ENCODE measurements at regions not wholly inside any gene's neighbourhood (a gene's known extent, or its start where the extent isn't known, plus 50 kb on each side); places are given as distances from the start of the nearest gene placed in this dataset.

DNA sequence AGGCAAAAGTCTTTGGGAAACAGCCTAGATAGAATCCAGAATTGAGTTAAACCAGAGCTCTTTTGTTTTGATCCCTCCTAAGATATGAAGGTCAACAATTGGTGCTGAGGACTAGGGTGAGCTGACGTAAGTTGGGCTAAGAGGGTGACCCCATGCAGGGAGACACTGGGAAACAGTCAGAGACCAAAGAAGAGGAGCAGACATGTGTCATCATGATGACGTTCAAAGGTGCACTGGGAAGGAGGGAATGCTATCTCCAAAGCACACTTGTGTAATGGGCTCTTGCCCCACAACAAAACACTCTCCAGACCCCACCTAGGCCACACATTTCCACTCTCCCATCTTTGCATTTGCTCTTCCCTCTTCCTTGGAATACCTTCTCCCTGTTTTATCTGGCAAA lies 481.4 kb downstream of the COG6 start:
- DNase-seq (ENCODE audit: low read depth in 2 of 2, low spot score in 1 of 2) = no peak

DNA sequence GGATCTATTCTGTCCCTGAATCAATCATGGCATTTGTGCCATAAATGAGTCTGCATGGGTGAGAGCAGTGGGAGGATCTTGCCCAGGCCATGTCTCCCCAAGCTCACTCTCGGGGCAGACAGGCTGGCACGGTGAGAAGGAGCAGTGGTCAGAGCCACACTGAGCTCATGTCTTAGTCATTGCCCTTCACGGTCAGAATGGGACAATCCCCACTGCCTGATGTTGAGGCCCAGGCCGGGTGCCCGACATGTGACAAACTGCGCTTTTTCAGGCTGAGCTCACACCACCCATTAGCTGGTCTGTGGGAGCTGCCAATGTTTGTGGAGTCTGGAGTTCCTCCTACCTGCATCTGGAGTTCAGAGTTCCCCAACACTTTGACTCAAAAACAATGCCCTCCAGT lies 481.9 kb downstream of the COG6 start:
- DNase-seq (ENCODE audit: low read depth in 2 of 2, low spot score in 1 of 2) = no peak

DNA sequence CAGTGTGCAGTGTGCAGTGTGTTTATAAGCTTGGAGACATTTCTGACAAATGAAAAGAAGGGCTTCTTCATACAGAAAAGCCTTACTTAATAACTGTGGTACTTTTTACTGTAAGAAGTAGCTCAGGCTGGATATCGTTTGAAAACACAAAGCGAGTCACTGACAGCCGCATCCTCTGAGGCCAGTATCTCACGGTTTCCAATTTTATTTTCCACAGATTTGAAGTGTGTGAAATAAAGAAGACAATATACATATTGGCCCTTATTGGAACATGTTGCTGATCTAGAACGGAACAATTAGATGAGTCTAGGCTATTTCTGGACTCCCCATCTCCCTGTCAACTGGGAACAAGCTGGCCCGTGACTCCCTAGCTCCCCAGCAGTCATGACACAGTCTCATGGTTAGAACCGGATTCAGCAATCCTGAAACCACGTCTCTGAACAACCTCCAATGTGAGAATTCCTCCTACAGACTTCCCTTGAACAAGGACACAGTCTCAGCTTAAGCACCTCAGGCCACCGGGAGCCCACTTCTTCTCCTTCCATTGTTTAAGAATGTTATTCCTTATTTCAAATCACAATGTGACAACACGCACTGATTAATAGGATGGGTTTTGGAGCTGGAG lies 484.5 kb downstream of the COG6 start:
- DNase-seq (ENCODE audit: low read depth in 2 of 2, low spot score in 1 of 2) = no peak

DNA sequence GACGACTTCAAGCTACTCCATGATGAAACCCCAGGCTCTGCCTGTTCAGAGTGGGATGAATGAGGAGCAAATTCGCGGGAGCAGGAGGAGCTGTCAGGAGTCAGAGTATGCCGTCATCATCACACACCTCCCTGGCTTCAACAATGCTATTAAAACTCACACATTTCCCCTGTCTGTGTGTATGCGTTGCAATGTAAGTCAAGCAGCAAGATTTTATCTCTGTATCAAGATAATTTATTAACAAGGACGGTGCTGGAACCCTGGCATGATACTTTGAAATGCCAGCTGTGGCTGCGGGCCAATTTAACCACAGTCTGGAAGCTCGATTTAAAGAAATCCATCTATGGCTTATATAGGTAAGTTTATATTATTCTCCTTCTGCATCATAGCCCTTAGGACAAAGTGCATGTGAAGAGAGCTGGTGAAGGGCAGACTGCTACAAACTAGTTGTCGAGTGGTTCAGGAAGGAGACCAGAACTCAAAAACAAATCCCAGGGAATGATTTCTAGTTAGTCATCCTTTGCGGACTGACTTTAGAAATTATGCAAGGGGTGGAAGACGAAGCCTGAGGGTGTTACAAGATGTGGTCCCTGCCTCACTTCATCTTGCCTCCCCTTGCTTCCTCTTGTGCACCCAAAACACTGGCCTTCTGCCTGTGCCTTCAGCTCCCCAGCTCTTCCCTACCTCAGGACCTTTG lies 486.5 kb downstream of the COG6 start:
- no peak for DNase-seq (ENCODE audit: low read depth in 2 of 2, low spot score in 1 of 2)

DNA sequence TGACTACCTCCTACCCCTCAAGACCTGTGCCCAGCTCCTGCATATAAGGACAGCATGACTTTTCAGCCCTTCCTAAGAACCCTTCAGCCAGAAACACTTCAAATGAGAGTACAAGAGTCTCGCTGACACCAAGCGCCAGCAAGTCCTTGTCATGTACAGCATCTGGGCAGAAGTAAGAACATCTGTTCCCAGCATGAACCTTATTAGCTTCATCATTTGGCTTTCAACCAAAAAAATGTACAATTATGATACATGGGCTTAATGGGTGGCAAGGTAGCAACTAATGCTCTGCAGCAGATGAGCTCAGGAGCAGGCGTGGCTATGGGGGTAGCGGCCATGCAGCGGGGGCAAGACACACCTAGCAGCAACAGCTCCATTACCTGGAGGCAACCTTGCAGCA lies 487.6 kb downstream of the COG6 start:
- no peak for DNase-seq (ENCODE audit: low read depth in 2 of 2, low spot score in 1 of 2)

DNA sequence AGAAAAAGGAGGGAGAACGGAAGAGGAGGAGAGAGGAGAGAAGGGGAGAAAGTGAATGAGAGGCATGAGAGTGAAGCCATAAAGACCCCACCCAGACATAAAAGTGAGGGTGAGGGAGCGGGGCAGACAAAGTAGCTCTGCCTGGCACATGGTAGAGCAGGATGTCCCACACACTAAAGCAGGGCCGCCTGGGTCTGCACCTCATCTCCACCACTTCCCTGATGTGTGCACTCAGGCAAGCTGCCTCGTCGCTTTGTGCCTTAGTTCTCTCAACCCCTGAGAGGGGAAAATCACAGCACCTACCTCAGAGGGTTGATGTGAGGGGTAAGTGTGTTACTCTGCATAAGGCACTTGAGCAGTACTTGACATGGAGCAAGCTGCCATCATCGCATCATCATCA lies 488.1 kb downstream of the COG6 start:
- no peak for DNase-seq (ENCODE audit: low read depth in 2 of 2, low spot score in 1 of 2)

DNA sequence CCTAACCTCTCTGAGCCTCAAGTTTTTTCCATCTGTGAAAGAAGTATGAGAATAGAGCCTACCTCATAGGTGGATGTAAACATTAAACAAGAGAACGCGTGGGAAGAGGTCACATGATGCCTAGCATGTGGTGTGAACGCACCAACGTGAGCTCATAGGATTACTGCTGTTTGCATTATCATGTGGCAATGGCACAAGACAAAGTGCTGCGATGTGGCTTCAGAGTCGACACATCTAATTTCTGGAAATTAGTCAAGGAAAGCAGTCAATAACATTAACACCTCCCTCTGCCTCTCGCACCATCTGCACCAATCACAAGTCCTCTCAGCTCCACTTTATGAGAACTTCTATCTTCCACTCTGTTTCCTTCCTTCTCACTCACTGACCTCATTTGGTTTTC lies 489.7 kb downstream of the COG6 start:
- DNase-seq (ENCODE audit: low read depth in 2 of 2, low spot score in 1 of 2) = no peak

DNA sequence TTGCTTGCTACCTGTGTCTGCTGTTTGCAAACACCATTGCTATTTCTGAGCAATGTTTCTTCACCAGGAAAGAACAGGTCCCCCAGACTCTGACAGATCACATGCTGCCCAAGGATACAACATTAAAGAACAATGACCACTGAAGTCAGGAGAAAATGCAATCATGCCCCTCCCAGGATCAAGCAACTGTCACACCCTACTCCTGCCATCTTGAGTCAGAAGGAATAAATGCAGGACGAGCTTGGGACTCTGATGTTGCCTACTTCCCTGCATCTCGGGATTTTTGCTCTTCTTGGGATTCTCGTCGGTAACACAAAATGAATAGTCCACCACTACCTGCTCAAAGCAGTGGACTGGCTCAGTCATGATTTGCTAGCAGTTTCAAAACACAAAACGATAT lies 490.6 kb downstream of the COG6 start:
- DNase-seq (ENCODE audit: low read depth in 2 of 2, low spot score in 1 of 2) = no peak

DNA sequence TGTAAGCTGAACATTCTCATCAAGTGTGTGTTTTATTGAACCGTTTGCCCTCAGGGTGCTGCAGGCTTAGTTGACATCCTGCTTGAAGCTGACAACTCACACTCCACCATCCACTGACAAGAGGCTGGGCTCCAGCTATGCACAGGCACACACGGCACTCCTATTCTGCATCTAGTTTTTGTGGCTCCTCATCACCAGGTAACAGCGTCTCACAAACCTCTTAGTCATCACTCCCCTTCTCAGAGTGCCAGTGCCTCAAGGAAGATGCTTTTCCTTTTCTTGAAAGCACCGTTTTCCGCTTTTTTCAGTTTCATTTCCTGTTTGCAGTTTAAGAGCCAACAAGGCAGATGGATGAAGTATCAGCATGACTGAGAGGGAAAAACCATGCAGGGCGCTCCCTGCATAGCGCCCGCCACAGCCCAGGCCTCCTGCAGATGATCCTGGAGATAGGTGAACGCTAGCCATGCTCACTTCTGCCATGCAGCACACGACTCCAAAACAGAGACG lies 491.2 kb downstream of the COG6 start:
- DNase-seq (ENCODE audit: low read depth in 2 of 2, low spot score in 1 of 2) = no peak

DNA sequence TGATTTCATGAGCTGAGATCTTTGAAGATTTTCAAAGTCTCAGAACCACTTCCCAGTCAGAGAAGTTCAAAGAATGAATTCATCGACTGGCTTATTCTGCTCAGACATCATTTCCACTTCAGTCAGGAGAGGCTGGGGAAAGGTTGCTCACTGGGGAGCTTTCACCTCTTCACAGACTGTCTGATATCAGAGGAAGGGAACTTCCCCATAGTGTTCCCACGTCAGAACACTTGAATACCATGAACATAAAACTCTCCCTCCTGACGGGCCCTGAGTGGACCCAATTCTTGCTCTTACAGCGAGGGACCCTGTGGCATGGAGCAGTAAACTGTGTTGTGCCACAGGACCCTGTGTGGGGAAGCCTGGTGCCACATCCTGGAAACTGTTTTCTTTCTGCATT lies 492.6 kb downstream of the COG6 start:
- DNase-seq (ENCODE audit: low read depth in 2 of 2, low spot score in 1 of 2) = no peak

DNA sequence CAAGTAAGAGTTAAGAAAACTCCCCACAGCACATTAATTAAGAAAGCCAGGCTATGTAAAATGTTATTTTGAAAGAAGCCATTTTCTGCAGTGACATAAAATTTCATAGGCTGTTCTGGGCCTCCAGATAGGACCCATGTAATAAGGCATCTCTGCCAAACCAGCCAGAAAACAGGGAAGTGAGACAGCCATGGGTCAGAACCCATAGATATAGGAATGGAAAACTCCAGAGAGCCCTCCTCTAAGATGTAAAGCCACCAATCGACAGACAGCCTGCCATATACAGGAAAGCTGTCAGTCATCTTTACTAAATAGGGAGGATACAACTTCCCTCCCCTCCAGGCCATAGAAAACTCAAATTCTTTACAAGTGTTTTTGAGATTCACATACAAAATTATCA lies 493.3 kb downstream of the COG6 start:
- DNase-seq (ENCODE audit: low read depth in 2 of 2, low spot score in 1 of 2) = no peak

DNA sequence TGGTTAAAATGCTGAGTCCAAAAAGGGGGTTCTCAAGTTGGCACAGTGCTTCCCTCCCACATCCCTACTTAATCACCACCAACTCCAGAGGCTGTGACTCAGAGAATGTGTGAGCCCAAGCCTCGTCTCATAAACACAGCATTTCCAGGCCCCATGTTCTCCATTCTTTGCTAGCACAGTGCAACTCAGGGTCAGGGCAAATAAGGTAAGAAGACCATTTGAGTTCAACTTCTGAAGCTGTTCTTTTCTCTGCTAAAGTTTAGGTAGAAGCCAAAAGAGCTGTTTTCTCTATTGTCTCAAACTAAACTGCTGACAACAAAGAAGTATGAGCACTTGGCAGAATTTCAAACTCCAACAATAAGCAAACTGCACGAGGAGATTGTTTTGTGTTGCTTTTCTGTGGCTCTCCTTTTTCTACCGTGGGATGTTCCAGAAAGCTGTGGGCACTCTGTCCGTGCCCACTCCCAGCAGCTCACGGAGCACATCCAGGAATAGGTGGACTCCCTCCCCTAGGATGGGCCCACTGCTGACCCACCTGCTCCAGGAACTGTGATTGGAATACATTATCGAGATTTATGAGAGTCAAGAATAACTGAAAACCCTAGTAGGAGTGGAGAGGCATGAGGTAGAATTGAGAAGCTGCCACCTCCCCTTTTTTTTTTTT lies 494.3 kb downstream of the COG6 start:
- DNase-seq (ENCODE audit: low read depth in 2 of 2, low spot score in 1 of 2) = no peak

DNA sequence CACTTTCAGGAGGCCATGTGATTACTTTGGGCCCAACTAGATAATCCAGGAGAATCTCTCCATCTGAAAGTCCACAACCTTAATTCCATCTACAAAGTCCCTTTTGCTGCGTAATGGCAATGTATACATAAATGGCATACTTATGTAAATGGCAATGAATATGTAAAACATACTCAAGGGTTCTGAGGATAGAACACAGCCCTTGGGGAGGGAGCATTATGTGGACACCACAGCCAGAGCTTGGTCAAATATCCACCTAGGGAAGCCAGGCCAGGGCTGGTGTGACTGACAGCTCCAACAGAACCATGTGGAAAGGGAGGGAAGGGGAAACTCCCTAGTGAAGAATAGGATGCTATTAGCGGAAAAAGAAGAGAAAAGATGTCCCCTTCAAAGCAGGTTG lies 496.2 kb downstream of the COG6 start:
- DNase-seq (ENCODE audit: low read depth in 2 of 2, low spot score in 1 of 2) = no peak

DNA sequence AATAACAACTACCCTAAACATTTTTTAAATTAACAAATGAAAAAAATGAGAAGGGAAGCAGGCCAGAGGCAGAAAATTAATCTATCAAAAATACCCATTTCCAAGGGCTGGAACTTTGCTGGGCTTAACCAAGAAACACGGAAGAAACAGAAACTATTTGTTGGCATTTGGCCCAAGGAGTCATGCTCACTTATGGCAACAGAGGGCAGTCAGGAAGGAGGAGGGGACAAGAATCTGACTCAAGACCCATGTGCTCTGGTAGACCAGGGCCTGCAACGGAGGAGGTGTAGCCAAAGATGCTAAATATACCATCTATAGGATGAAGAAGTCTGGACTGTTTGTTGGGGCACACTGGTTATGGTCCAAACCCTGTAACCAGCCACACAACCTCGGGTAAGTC lies 496.7 kb downstream of the COG6 start:
- no peak for DNase-seq (ENCODE audit: low read depth in 2 of 2, low spot score in 1 of 2)

DNA sequence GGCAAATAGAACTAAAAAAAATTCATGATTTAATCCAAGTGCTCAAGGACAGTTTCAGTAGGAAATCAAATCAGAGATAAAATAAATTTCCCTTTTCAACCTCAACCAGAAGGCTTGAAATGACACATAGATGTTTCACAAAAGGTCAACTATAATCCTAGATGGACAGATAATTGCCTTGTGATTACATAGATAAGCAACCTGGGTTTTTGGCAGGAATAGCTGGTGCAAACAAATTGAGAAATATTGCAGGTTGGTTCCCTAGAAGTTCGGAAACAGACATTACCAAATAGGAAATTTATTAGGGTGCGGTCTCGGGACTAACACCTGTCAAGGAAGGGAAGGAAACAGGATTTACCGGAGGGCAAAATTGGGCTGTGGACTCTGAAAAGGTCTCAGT lies 497.5 kb downstream of the COG6 start:
- DNase-seq (ENCODE audit: low read depth in 2 of 2, low spot score in 1 of 2) = no peak

DNA sequence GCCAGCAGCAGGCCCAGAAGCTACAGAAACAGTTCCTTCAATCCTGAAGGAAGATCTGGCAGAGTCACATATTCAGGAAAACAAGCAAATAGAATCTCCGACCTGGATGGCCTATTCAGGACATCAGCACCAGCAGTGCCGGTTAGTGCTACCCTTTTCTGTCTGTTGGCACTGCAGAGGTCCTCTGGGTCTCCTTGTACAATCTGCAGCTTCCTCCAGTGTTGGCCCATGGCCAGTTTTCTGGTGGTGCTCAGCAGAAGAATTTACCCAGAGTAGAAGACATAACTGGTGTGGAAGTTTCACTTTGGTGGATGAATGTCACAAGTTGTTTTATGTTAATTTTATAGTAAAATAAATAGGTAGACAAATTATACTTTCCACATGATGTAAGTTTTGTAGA lies 498.1 kb downstream of the COG6 start:
- DNase-seq (ENCODE audit: low read depth in 2 of 2, low spot score in 1 of 2) = no peak

DNA sequence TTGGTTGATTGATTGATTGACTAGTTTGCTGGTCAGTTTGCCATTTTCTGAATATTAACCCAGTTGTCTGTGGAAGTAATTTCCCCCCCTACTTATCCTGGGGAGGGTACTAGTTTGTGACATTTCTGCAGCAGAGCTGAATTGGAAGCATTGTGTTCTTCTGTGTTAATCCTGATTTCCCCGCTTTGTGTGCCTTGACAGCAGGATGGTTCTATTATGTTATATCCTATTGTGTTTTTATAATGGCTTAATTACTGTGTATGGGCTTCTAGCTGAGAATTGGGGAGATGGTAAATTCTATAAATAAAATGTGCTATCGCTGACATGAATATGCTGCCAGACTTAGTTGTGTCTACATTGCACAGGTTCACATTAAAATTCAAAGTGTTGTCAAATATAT lies 499.7 kb downstream of the COG6 start:
- no peak for DNase-seq (ENCODE audit: low read depth in 2 of 2, low spot score in 1 of 2)

DNA sequence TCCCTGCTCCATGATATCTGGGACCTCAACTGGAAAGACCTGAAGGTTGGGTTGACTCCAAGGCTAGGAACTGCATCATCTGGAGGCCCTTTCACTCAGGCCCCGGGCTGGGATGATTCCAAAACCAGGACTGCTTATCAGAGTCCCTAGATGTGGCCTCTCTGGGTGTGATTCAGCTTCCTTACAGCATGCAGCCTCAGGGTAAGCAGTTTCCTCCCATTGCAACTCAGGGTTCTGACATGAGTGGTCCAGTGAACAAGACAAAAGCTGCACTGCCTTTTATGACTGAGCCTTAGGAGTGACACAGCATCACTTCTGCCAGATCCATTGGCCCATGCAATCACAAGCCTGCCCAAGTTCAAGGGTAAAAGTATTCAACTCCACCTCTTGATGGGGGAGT lies 502.8 kb downstream of the COG6 start:
- DNase-seq (ENCODE audit: low read depth in 2 of 2, low spot score in 1 of 2) = no peak

DNA sequence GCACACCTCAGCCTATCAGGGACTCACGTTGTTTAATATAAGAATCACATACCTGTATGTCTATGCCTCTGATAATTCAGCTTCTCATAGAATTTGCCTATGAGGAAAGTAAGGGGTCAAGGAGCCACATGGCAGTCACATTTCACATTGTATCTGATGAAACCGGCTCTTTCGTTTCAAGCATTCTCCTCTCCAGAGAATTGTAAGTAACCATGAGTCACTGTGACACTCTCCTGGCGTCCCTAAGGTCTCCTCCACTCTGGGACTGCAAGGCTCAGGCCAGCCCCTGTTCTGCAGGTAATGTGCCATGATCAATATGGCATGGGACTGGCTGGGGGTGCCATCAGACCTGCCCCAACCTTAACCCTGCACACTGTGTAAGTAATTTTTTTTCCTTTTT lies 503.3 kb downstream of the COG6 start:
- no peak for DNase-seq (ENCODE audit: low read depth in 2 of 2, low spot score in 1 of 2)

DNA sequence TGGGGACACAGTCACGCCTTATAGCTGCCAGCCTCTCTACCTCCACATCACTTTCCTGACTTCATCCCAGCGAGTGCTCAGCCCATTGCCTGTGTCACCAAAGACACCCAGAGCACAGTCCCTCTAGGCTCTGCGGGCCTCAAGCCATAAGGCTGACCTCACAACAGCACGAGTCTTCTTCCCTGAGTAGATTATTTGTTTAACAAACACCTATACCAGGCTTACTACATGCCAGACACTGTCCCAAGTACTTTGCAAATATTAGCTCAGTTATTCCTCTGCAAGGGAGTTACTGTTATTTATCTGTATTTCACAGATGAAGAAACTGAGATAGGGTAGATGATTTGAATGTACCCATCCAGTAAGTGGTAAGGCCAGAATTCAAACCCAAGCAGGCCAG lies 504.3 kb downstream of the COG6 start:
- no peak for DNase-seq (ENCODE audit: low read depth in 2 of 2, low spot score in 1 of 2)

DNA sequence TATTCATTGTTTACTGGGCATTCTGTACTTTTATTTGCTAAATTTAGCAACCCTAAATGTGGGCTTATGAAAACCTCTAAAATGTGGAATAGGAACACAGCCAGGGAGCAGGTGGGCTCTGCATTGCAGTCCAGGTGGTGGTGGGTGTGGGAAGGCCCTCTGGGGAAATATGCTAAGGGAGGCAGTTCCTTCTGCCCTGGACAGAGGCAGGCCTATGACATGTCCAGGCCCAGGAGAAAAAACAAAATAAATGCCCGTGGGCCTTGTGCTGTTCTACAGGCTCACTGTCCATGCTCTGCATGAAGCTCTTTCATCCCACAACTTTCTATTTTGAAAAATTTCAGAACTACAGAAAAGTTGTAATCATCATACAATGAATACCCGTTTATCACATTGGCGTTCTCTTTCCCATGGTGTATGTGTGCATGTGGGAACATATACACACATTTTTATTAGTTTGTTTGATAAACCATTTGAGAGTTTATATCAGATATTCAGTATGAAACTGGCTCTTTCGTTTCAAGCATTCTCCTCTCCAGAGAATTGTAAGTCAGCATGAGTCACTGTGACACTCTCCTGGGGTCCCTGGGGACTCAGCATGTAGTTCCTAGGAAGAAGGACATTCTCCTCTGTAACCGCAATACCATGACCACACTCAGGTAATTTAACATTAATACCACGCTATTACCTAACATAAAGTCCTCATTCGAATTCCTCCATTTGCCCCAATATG lies 505.3 kb downstream of the COG6 start:
- DNase-seq (ENCODE audit: low read depth in 2 of 2, low spot score in 1 of 2) = no peak

DNA sequence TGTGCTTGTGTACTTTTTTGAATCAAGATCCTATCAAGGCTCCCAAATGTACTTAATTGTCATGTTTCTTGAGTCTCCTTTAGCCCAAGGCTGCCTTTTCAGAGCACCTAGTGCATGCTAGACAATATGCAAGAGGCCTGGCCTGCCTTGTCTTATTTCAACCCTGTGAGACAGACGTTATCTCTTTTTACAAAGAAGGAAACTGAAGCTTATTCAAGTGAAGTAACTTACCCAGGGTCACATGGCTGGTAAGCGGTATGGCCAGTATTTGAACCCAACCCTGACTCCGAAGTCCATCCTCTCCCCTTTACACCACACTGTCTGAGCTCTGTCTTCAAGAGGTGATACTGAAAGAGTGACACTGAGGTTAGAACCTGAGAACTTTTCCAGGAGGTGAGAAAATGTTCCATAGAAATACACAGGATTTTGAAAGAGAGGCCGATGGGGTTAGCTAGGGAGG lies 505.1 kb downstream of the FOXO1 start:
- no peak for DNase-seq (ENCODE audit: low read depth in 2 of 2, low spot score in 1 of 2)

Measured in stimulated activated CD8-positive, alpha-beta memory T cell treated with anti-CD3 and anti-CD28 coated beads, Interleukin-4, amount 100 ng/mL, for 1 hour (primary cell).